Fibroblast of lung (primary cell): ENCODE measurements at regions not wholly inside any gene's neighbourhood (a gene's known extent, or its start where the extent isn't known, plus 50 kb on each side); places are given as distances from the start of the nearest gene placed in this dataset.

ENCODE experiments used
- CTCF ChIP-seq, 2 donors: IDR thresholded peaks in 1 of 2; conservative IDR thresholded peaks in 1 of 2; 1 replicate in 1 of 2; 2 replicates in 1 of 2; pipeline ENCODE4 v1.5.1; 2011 to 2012; ENCODE audit warnings: low read length in 2 of 2, control low read depth in 1 of 2, inconsistent platforms in 1 of 2, low read depth in 1 of 2, mild to moderate bottlenecking in 1 of 2
- EZH2 ChIP-seq: IDR thresholded peaks from 2 replicates; pipeline ENCODE4 v1.5.1; 2012; ENCODE audit warnings: low read length, control low read depth, mild to moderate bottlenecking; ENCODE audit errors: missing control alignments

DNA sequence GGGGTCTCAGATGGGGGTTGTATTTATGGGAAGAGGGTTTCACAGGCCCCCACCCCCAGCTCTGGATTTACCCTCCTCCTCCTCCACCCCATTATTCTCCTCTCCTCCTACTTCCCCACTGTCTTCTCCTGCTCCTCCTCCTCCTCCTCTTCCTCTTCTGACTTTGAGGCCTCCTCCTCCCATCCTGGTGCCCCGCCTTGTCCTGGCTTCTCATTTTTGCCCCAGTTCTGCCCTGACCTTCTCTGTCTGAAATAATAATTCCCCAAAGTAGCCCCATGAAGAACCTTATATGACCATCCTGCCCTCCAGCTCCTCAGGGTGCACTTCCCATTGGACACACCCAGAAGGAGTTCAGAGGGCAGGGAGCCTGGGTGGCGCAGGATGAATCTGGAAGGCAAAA lies 351.4 kb upstream of the GATB start:
- no peak for TF ChIP-seq CTCF (conservative IDR thresholded peaks at IDR 0.05 in 1 of 2, IDR thresholded peaks at IDR 0.05 in 1 of 2; ENCODE audit: low read depth in 1 of 2, low read length in 2 of 2)
- TF ChIP-seq EZH2: no peak
